ENCODE measurements at regions not wholly inside any gene's neighbourhood (a gene's known extent, or its start where the extent isn't known, plus 50 kb on each side); places are given as distances from the start of the nearest gene placed in this dataset.

DNA sequence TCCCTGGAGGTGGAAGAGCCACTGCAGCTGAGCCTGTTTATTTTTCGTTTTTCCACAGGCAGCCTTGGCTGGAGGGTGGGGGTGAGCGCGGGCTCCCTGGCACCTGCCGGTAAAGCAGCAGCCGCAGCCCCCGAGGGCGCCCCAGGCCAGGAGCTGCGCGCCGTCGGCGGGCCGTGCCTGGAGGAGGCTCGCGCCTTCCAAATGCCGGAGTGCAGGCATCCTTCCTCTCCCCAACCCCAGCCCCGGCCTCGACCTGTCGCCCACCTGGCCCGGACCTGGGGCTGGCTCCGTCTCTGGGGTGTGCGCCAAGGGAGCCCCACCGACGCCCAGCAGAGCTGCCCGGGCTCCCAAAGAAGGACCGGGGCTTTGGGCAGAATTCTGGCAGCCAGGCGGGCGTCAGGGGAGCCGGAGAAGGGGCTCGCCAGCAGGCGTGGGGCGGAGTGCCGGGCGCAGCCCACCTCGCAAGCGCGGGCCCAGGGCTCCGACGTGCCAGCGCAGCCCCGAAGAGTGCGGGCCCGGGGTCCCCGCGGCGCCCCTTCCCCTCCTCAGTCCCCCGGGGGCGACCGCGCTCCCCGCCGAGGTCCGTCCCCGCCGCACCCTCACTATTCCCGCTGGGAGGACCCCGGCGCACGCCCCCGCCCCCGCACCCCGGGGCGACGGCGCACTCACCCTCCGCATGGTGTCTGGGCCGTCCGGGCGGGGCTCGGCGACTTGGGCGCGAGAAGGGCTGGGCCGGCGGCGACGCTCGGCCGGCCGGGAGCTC, 130.3 kb downstream of the NDUFA12 start:
- peaks cover 5% of the 10 kb centered on the region for H3K4me1 ChIP-seq (ENCODE audit: low read depth)
- intact Hi-C loops (cut with DNase I, micrococcal nuclease), result no loop called here
- ATAC-seq (peak; percentile 85), DNase-seq (peak; percentile 13 to 48 (median 39))
- TF ChIP-seq, protein P1, sequence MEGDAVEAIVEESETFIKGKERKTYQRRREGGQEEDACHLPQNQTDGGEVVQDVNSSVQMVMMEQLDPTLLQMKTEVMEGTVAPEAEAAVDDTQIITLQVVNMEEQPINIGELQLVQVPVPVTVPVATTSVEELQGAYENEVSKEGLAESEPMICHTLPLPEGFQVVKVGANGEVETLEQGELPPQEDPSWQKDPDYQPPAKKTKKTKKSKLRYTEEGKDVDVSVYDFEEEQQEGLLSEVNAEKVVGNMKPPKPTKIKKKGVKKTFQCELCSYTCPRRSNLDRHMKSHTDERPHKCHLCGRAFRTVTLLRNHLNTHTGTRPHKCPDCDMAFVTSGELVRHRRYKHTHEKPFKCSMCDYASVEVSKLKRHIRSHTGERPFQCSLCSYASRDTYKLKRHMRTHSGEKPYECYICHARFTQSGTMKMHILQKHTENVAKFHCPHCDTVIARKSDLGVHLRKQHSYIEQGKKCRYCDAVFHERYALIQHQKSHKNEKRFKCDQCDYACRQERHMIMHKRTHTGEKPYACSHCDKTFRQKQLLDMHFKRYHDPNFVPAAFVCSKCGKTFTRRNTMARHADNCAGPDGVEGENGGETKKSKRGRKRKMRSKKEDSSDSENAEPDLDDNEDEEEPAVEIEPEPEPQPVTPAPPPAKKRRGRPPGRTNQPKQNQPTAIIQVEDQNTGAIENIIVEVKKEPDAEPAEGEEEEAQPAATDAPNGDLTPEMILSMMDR (IDR thresholded peaks at IDR 0.05), result no peak
- H3K4me3 ChIP-seq, result no peak overlapping the region
- H3K9me3 ChIP-seq, result no peaks in the 10 kb centered on the region
- no peaks in the 10 kb centered on the region for H3K36me3 ChIP-seq (ENCODE audit: low read depth)

DNA sequence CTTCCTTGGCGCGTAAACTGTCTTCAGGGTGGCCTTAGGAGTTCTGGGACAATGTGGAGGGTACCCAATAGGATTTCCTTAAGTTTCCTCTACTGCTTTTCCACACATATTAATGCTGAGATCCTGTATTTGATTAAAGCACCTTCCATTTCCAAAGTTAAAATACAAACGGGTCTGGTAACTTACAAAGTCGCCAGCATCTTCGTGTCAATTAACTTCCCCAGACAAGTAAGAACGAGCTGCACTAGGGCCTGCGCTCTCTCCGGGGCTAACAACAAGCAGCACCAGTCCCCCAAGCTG, 130.9 kb downstream of the NDUFA12 start:
- H3K36me3 ChIP-seq (ENCODE audit: low read depth), result no peaks in the 10 kb centered on the region
- no peak overlapping the region for H3K4me3 ChIP-seq
- intact Hi-C loops (cut with DNase I, micrococcal nuclease), result no loop called here
- H3K4me1 ChIP-seq (ENCODE audit: low read depth), result peaks cover 5% of the 10 kb centered on the region
- H3K9me3 ChIP-seq, result no peaks in the 10 kb centered on the region
- ATAC-seq (no peak), DNase-seq (no peak)
- TF ChIP-seq, protein P1 (IDR thresholded peaks at IDR 0.05), result no peak

DNA sequence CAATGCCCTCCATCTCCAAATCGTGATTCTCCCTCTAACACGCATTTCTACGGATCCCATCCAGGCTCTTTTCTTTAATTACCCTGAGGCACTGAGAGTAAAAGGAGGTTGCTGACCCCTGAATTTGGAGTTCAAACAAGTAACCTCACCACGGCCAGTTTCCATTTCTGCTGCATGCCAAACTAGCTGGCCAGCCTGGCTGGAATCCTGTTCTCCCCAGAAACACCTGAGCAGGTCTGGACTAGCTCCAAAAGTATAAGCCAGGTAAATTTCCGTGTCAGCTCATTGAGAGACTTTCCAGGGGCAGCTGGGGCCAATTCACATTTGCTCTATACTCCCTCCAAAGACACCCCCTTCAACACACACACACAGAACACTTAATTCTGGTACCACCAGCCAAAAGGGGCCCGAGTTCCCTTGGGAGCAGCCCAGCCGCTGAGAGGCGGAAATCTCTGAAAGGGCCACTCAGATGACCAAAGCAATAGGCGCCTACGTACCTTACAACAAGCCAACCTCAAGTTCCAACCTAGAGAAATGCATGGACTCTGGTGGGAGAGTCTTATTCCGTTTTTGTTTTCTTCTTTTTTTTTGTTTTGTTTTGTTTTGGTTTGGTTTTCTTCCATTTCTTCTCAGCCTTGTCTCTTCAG, 131.4 kb downstream of the NDUFA12 start:
- intact Hi-C loops (cut with DNase I, micrococcal nuclease), result no loop called here
- TF ChIP-seq, protein P1 (IDR thresholded peaks at IDR 0.05), result no peak
- ATAC-seq (no peak), DNase-seq (no peak)
- H3K9me3 ChIP-seq, result no peaks in the 10 kb centered on the region
- H3K4me1 ChIP-seq (ENCODE audit: low read depth), result peaks cover 5% of the 10 kb centered on the region
- no peaks in the 10 kb centered on the region for H3K36me3 ChIP-seq (ENCODE audit: low read depth)
- H3K4me3 ChIP-seq, result no peak overlapping the region

DNA sequence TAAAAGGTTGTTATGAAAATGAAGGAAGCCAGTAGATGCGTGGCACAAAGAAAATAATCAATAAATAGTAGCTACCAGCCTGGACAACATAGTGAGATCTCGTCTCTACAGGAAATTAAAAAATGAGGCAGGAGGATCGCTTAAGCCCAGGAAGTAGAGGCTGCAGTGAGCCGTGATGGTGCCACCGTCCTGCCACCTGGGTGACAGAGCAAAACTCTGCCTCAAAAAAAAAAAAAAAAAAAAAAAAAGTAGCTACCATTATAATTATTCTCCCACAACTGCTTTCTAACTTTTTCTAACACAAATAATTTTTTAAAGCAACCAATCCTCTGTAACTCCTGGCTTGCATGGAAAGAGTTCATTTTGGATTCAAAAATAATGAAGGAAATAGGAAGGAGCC, 133.0 kb downstream of the NDUFA12 start:
- Histone ChIP-seq H3K4me3 (no peak overlapping the region), H3K36me3 (ENCODE audit: low read depth) (no peaks in the 10 kb centered on the region), H3K9me3 (no peaks in the 10 kb centered on the region), H3K4me1 (ENCODE audit: low read depth) (peaks cover 5% of the 10 kb centered on the region)
- TF ChIP-seq, protein P1 (IDR thresholded peaks at IDR 0.05), result no peak
- no peak for ATAC-seq
- DNase-seq, result no peak
- intact Hi-C loops (cut with DNase I, micrococcal nuclease), result no loop called here

DNA sequence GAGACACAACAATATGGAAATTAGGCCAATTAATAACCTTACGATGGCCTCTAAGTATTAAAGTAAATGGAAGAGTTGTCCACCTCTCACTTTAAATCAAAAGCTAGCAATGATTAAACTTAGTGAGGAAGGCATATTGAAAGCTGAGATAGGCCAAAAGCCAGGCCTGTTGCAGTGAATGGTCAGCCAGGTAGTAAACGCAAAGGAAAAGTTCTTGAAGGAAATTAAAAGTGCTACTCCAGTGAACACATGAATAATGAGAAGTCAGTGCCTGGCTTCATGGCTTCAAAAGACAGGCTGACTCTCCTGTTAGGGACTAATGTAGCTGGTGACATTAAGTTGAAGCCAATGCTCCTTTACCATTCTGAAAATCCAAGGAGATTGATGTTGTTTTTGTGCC, 135.3 kb downstream of the NDUFA12 start:
- TF ChIP-seq, protein P1 (IDR thresholded peaks at IDR 0.05), result no peak
- Histone ChIP-seq H3K4me1 (ENCODE audit: low read depth) (peaks cover 2% of the 10 kb centered on the region), H3K4me3 (no peak overlapping the region), H3K36me3 (ENCODE audit: low read depth) (no peaks in the 10 kb centered on the region), H3K9me3 (no peaks in the 10 kb centered on the region)
- DNase-seq (no peak), ATAC-seq (no peak)
- intact Hi-C loops (cut with DNase I, micrococcal nuclease), result no loop called here
